ENCODE measurements at regions not wholly inside any gene's neighbourhood (a gene's known extent, or its start where the extent isn't known, plus 50 kb on each side); places are given as distances from the start of the nearest gene placed in this dataset.
A peak's percentile ranks its signal among the peaks of the same experiment; 100 is the strongest.
"Not testable (repeated sequence)": the region's sequence is repeated elsewhere in the genome, so short reads cannot be mapped to it uniquely, and the experiment has no call there.

DNA sequence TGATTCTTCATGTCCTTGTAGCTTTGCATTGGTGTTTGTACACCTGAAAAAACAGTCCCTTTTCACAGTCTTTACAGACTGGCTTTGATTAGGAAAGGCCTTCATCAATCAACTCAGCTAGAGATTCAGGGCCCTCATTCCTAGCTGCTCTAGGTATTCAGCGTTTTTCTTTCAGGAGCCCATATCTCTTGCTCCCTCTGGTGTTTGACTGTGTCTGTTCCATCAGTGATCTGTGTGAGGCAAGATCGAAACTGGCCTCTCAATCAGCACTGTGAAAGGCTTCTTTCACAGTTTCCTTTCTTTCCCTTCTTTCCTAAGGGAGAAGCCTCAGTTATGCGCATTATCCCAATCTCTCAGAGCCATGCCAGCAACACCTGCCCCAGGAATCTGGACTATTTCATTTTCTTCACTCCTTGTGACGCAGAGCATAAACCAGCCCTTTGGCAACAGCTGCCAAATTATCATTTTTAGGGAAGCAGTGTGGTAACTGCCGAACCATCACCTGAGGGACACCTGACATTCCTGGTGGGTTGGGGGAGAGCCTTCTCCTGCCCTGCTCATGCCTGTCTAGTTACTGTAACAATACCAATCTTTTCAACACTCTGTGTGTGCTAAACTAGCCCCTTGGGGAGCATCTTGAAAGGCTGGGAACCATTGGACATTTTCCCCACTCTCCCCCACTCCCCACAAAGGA is 75.7 kb upstream of the CCDC71L start:
- no peaks in the 10 kb centered on the region for H3K4me1 ChIP-seq
- H3K9me3 ChIP-seq (replicated peaks): no peaks in the 10 kb centered on the region
- no peaks in the 10 kb centered on the region for H3K36me3 ChIP-seq
- H3K27ac ChIP-seq: no peak overlapping the region
- DNase-seq: peak in 1 of 2 experiments; percentile 24
- H3K27me3 ChIP-seq: no peaks in the 10 kb centered on the region; the same call in 1 of the 2 replicates
- no peak overlapping the region for H3K4me3 ChIP-seq

DNA sequence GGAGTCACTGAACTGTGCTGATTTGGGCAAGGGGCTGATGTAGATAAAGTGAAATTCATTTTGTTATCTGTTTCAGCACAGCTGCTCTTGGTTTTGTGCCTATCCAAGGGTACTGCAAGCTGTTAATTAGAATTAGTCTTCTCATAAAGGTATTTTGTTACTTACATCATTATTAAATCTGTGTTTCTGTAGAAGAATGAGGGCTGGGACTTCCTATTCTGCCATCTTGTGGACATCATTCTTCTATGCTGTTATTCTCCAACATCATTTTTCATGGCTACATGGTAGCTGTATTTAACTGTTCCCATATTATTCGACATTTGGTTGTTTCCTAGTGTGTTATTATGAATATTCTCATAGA is 76.2 kb upstream of the CCDC71L start:
- H3K4me1 ChIP-seq: no peaks in the 10 kb centered on the region
- no peaks in the 10 kb centered on the region for H3K36me3 ChIP-seq
- no peak overlapping the region for H3K4me3 ChIP-seq
- H3K9me3 ChIP-seq (replicated peaks): no peaks in the 10 kb centered on the region
- no peak for DNase-seq
- H3K27ac ChIP-seq: no peak overlapping the region
- no peaks in the 10 kb centered on the region; the same call in 1 of the 2 replicates for H3K27me3 ChIP-seq

DNA sequence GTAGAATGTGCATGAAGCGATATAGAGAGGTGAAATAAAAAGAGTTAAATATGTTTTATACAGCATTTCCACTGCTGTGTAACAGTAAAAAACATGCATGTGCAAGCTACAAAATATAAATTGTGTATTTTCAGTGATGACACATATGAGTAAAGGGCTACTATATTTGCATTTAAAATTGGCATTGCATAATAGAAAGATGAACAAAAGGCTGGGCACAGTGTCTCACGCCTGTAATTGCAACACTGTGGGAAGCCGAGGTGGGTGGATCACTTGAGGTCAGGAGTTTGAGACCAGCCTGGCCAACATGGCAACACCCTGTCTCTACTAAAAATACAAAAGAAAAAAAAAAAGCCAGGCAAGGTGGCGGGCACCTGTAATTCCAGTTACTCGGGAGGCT is 79.8 kb upstream of the CCDC71L start:
- H3K27me3 ChIP-seq: no peaks in the 10 kb centered on the region; the same call in 1 of the 2 replicates
- H3K4me3 ChIP-seq: no peak overlapping the region
- H3K27ac ChIP-seq: no peak overlapping the region
- H3K9me3 ChIP-seq (replicated peaks): no peaks in the 10 kb centered on the region
- DNase-seq: no peak
- H3K36me3 ChIP-seq: no peaks in the 10 kb centered on the region
- no peaks in the 10 kb centered on the region; the same call in 1 of the 2 replicates for H3K4me1 ChIP-seq

DNA sequence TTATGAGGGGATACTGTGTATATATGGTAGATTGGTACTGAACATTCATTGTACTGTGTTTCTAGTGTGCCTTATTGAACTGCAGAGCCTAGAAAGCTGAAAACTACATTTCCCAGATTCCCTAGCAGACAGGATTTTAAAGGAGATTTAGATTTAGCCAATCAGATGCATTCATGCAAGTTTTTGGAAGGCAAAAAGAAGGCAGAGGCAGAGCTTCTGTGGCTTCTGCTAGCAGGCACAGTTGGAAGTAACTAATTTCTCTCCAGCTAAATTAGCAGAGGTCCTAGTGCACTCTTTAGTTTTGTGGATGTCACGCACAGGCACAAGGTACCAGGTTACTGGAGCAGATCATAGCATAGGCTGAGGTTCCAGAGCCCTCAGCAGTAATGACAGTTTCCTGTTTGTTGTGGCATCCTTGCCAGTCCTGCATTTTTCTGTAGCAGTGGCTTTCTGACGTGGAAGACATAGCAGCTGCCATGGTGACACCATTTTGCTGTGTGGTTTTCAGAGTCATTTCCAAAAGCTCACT is 83.7 kb upstream of the CCDC71L start:
- peaks cover 4% of the 10 kb centered on the region for H3K27me3 ChIP-seq
- peaks cover 2% of the 10 kb centered on the region; the same call in 1 of the 2 replicates for H3K9me3 ChIP-seq (replicated peaks)
- no peak overlapping the region for H3K27ac ChIP-seq
- no peaks in the 10 kb centered on the region for H3K36me3 ChIP-seq
- H3K4me1 ChIP-seq: no peaks in the 10 kb centered on the region; the same call in 1 of the 2 replicates
- peak in 1 of 2 experiments; percentile 44 for DNase-seq
- no peak overlapping the region for H3K4me3 ChIP-seq

DNA sequence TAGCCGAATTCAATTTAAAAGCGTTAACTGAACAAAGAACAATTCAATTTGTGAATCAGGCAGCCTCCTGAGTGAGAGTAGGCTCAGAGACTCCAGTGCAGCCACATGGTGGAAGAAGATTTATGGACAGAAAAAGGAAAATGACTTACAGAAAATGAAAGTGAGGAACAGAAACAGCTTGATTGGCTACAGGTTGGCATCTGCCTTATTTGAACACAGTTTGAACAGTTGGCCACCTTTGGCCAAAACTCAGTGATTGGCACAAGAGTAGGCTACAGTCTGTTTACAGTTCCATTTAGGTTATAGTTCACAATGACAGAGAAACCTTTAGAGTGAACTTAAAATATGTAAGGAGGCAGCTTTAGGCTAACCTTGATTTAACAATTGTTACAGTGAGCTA is 86.3 kb upstream of the CCDC71L start:
- not testable (repeated sequence) for H3K4me3 ChIP-seq; DNase-seq; H3K9me3 ChIP-seq (replicated peaks); H3K36me3 ChIP-seq; H3K27me3 ChIP-seq; H3K27ac ChIP-seq; H3K4me1 ChIP-seq

DNA sequence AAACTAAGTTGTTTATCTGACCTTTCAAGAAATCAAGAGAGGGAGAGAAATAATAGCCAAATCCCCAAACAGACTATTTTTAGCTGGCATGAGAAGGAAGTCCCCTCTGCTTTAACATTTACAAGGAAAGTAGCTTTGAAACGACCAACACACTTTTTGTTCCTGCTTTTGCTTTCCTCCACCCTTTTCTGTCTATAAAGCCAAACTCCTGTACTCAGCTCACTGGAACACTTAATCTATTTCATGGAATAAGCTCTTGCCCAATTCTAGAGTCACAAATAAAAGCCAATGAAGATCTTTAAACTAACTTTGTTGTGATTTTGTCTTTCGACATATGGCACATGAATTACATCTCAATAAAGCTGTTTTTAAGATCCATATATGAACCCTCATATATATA is 86.8 kb upstream of the CCDC71L start:
- Histone ChIP-seq H3K36me3 (no peaks in the 10 kb centered on the region), H3K27ac (no peak overlapping the region), H3K4me3 (no peak overlapping the region), H3K27me3 (peaks cover 4% of the 10 kb centered on the region), H3K9me3 (replicated peaks) (peaks cover 2% of the 10 kb centered on the region; the same call in 1 of the 2 replicates), H3K4me1 (no peaks in the 10 kb centered on the region; the same call in 1 of the 2 replicates)
- no peak for DNase-seq

DNA sequence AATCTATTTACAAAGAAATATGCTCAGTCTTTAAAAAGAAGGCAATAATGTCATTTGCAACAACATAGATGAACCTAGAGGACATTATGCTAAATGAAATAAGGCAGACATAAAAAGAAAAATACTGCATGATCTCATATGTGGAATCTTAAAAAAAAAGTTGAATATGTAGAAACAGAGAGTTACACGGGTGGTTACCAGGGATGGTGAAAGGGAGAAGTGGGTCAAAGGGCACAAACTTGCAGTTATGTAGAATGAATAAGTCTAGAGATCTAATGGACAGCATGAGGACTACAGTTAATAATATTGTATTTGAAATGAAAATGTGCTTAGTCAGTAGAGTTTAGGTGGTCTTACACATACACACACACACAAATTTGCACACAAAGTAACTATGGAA is 88.2 kb upstream of the CCDC71L start:
- H3K4me3 ChIP-seq: no peak overlapping the region
- peaks cover 2% of the 10 kb centered on the region; the same call in 1 of the 2 replicates for H3K9me3 ChIP-seq (replicated peaks)
- no peak overlapping the region for H3K27ac ChIP-seq
- DNase-seq: no peak
- no peaks in the 10 kb centered on the region; the same call in 1 of the 2 replicates for H3K4me1 ChIP-seq
- no peaks in the 10 kb centered on the region for H3K36me3 ChIP-seq
- H3K27me3 ChIP-seq: peaks cover 4% of the 10 kb centered on the region

DNA sequence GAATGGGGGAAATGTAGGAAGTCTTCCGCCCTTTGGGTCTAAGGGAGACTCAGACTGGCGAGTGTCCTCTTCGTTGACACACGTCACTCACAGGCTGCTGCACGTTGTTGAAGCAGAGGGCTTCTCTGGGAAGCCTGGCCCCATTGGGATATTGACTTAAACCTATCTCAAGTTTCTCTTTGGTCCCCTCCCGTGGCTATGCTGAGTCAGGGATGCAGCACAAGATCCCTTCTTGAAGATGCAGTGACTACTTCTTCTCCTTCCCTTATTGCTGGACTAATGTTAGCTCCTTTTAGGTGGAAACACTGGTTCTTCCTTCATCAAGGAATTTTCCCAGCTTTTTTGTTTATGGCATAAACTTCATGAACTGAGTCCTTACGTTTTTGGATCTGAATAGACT is 89.8 kb upstream of the CCDC71L start:
- peaks cover 2% of the 10 kb centered on the region for H3K9me3 ChIP-seq (replicated peaks)
- no peaks in the 10 kb centered on the region for H3K36me3 ChIP-seq
- DNase-seq: no peak
- peaks cover 4% of the 10 kb centered on the region for H3K27me3 ChIP-seq
- no peak overlapping the region for H3K27ac ChIP-seq
- H3K4me3 ChIP-seq: no peak overlapping the region
- H3K4me1 ChIP-seq: no peaks in the 10 kb centered on the region

DNA sequence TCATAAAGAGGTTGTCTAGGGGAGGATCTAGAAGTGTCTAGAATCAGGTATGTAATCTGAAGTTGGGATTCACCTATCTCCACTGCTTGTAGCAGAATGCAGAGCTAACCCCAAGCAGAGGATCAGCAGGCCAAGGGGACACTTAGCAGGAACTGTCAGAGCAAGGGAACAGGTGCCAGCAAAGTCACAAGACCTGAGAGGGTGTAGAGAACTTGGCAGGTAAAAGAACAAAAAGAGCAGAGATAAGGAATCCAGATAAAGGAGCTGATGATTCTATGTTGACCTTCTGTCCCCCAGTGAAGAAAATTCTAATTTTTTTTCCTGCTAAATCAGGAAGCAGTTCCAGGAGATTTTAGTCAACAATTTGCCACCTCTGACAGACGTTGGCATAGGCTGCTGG is 91.4 kb upstream of the CCDC71L start:
- Histone ChIP-seq H3K4me1 (no peaks in the 10 kb centered on the region), H3K4me3 (no peak overlapping the region), H3K36me3 (no peaks in the 10 kb centered on the region), H3K9me3 (replicated peaks) (no peaks in the 10 kb centered on the region; the same call in 1 of the 2 replicates), H3K27ac (no peak overlapping the region), H3K27me3 (peaks cover 4% of the 10 kb centered on the region)
- DNase-seq: no peak

DNA sequence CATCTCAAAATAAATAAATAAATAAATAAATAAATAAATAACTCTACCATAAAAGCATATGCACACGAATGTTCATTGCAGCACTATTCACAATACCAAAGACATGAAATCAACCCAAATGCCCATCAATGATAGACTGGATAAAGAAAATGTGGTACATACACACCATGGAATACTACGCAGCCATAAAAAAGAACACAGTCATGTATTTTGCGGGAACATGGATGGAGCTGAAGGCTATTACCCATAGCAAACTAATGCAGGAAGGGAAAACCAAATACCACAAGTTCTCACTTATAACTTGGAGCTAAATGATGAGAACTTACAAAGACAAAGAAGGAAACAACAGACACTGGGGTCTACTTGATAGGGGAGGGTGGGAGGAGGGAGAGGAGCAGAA is 94.1 kb upstream of the CCDC71L start:
- not testable (repeated sequence) for H3K4me1 ChIP-seq; DNase-seq; H3K9me3 ChIP-seq (replicated peaks); H3K36me3 ChIP-seq; H3K27ac ChIP-seq; H3K27me3 ChIP-seq; H3K4me3 ChIP-seq

DNA sequence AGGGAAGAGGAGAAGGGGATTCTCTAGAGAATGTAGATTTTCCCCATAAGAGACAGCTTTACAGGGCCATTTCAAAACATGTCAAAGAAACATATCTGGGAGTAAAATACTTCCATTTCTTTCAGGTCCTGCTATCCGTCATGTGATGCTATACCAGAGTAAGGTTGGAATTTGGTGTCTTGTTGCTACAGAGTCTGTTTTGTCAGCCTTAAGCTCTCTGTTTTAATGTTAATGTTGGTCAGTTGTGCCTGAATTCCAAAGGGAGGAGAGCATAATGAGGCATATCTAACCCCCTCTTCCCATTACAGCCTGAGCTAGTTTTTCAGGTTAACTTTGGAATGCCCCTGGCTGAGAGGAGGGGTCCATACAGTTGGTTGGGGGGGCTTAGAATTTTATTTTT is 94.7 kb upstream of the CCDC71L start:
- Histone ChIP-seq H3K4me1 (no peaks in the 10 kb centered on the region), H3K36me3 (no peaks in the 10 kb centered on the region), H3K9me3 (replicated peaks) (no peaks in the 10 kb centered on the region; the same call in 1 of the 2 replicates), H3K4me3 (no peak overlapping the region), H3K27ac (no peak overlapping the region), H3K27me3 (no peaks in the 10 kb centered on the region)
- no peak for DNase-seq

DNA sequence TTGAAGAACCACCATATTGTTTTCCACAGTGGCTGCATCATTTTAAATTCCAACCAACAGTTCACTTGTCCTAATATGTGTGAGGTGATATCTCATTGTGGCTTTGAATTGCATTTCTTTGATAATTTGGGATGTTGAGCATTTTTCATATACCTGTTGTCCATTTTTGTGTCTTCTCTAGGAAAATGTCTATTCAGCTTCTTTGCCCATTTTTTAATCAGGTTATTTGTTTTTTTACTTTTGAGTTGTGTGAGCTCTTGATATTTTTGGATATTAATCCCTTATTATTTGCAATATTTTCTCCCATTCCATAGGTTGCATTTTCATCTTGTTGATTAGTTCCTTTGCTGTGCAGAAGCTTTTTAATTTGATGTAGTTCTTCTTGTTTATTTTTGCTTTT is 95.1 kb upstream of the CCDC71L start:
- no peaks in the 10 kb centered on the region for H3K27me3 ChIP-seq
- no peak overlapping the region for H3K4me3 ChIP-seq
- no peaks in the 10 kb centered on the region for H3K36me3 ChIP-seq
- no peaks in the 10 kb centered on the region for H3K4me1 ChIP-seq
- DNase-seq: no peak
- no peaks in the 10 kb centered on the region; the same call in 1 of the 2 replicates for H3K9me3 ChIP-seq (replicated peaks)
- no peak overlapping the region for H3K27ac ChIP-seq

DNA sequence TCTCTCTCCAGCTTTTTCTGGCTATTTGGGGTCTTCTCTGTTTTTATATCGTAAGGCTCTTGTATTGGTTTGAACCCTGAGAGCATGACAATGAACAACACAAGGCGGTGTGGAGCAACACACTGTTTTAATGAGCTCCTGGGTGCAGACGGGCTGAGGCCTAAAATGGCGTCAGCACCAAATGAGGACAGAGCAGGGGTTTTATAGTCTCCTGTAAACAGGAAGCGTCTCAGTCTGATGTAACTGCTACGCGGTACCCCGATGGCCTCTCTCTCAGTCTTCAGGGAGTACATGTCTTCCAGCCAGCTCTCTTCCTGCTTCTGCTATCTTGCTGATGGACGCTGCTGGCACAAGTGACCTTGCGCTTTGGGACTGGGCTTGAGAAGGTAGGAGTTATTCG is 95.9 kb upstream of the CCDC71L start:
- Histone ChIP-seq H3K27ac (no peak overlapping the region), H3K4me3 (no peak overlapping the region), H3K36me3 (no peaks in the 10 kb centered on the region), H3K9me3 (replicated peaks) (no peaks in the 10 kb centered on the region; the same call in 1 of the 2 replicates), H3K4me1 (no peaks in the 10 kb centered on the region), H3K27me3 (no peaks in the 10 kb centered on the region)
- DNase-seq: no peak

DNA sequence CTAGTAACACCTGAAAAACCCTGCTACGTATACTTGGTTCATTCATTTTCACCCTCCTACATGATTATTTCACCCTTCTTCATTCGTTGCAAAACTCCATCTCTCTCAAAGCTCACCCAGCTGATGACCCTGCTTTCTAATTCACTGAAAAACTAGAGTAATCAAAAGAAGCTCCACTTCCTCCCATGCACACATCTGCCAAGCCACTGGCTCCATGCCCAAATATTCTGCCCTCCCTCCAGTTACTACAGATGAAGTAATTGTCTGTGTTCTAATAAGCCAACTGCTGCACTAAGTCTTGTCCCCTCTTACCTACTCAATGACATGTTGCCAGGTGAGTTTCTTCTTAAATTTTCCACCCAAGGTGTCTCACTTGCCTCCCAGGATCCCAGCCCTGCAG is 96.9 kb upstream of the CCDC71L start:
- Histone ChIP-seq H3K27me3 (no peaks in the 10 kb centered on the region), H3K36me3 (no peaks in the 10 kb centered on the region), H3K9me3 (replicated peaks) (no peaks in the 10 kb centered on the region; the same call in 1 of the 2 replicates), H3K27ac (no peak overlapping the region), H3K4me3 (no peak overlapping the region), H3K4me1 (no peaks in the 10 kb centered on the region)
- peak in 1 of 2 experiments; percentile 27 for DNase-seq

DNA sequence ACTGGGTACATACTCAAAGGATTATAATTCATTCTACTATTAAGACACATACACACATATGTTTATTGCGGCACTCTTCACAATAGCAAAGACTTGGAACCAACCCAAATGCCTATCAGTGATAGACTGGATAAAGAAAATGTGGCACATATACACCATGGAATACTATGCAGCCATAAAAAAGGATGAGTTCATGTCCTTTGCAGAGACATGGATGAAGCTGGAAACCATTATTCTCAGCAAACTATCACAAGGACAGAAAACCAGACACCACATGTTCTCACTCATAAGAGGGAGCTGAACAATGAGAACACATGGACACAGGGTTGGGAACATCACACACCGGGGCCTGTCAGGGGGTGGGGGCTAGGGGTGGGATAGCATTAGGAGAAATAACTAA is 101.9 kb upstream of the CCDC71L start:
- not testable (repeated sequence) for H3K9me3 ChIP-seq (replicated peaks)

DNA sequence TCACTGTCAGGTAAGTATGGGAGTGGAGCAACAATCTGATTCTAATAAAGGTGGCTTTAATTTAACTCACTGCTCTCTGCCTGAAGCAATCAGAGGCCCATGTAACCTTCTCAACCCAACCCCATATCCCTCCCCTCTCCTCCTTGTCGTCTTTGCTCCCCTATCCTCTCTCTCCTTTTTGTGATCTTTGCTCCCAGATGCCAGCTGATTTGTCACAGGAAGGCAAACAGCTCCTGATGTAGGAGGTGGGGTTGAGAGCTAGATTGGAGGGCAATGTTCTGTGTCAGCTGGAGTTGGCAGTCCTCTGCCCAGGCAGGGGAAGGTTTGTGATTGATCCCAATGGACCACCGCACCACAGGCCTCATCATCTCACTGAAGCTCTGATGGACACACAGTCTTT is 101.4 kb upstream of the PIK3CG start:
- Histone ChIP-seq H3K4me3 (no peak overlapping the region), H3K27me3 (no peaks in the 10 kb centered on the region), H3K36me3 (no peaks in the 10 kb centered on the region), H3K4me1 (peaks cover 8% of the 10 kb centered on the region; the same call in 1 of the 2 replicates), H3K9me3 (replicated peaks) (0 out of 2 replicates have a peak, but pooled peaks cover 3% of the 10 kb centered on the region), H3K27ac (no peak overlapping the region)
- no peak for DNase-seq

More for the DNA sequence above, 101.9 kb upstream of the CCDC71L start:
- H3K27ac ChIP-seq, H3K4me3 ChIP-seq, H3K36me3 ChIP-seq, H3K4me1 ChIP-seq, H3K27me3 ChIP-seq, DNase-seq: not testable (repeated sequence)

Measured in SJCRH30 (cell line).